GM18909 (cell line): ENCODE measurements at regions not wholly inside any gene's neighbourhood (a gene's known extent, or its start where the extent isn't known, plus 50 kb on each side); places are given as distances from the start of the nearest gene placed in this dataset.
"Not testable (repeated sequence)": the region's sequence is repeated elsewhere in the genome, so short reads cannot be mapped to it uniquely, and the experiment has no call there.

Experiments
- ATAC-seq: cut with Tn5 transposase; IDR thresholded peaks from one replicate; pipeline ENCODE4 v1.9.1; 2021; ENCODE audit warnings: mild to moderate bottlenecking; ENCODE audit not compliant: unreplicated experiment, poor library complexity

- ATAC-seq, result not testable (repeated sequence)
Measured at GRCh38 chr4:114334363-114334762, 264.2 kb upstream of the UGT8 start.

GRCh38 chr4:114334884-114335330 lies 263.7 kb upstream of the UGT8 start:
- ATAC-seq, result no peak

GRCh38 chr4:114335339-114335738 lies 263.3 kb upstream of the UGT8 start:
- no peak for ATAC-seq

- no peak for ATAC-seq
Measured at GRCh38 chr4:114343015-114343414, 255.6 kb upstream of the UGT8 start.

- ATAC-seq, result no peak
Measured at GRCh38 chr4:114349543-114350175, 248.9 kb upstream of the UGT8 start.

GRCh38 chr4:114358901-114359300 lies 239.7 kb upstream of the UGT8 start:
- ATAC-seq, result no peak

- ATAC-seq, result no peak
Measured at GRCh38 chr4:114361249-114361648, 237.4 kb upstream of the UGT8 start.

GRCh38 chr4:114364857-114365256 lies 233.8 kb upstream of the UGT8 start:
- no peak for ATAC-seq

- ATAC-seq, result no peak
Measured at GRCh38 chr4:114365591-114365990, 233.0 kb upstream of the UGT8 start.

- ATAC-seq, result no peak
Measured at GRCh38 chr4:114366368-114366767, 232.2 kb upstream of the UGT8 start.

- ATAC-seq, result no peak
Measured at GRCh38 chr4:114368751-114369150, 229.9 kb upstream of the UGT8 start.

- ATAC-seq, result no peak
Measured at GRCh38 chr4:114373508-114373907, 225.1 kb upstream of the UGT8 start.

GRCh38 chr4:114378305-114378903 lies 220.2 kb upstream of the UGT8 start:
- ATAC-seq, result no peak

- no peak for ATAC-seq
Measured at GRCh38 chr4:114383067-114383466, 215.5 kb upstream of the UGT8 start.

GRCh38 chr4:114383721-114384120 lies 214.9 kb upstream of the UGT8 start:
- ATAC-seq, result no peak

- ATAC-seq, result no peak
Measured at GRCh38 chr4:114384629-114385028, 214.0 kb upstream of the UGT8 start.

- no peak for ATAC-seq
Measured at GRCh38 chr4:114385195-114385985, 213.2 kb upstream of the UGT8 start.

- peak; percentile 54 for ATAC-seq
Measured at GRCh38 chr4:114386637-114387233, 211.9 kb upstream of the UGT8 start.

GRCh38 chr4:114389070-114389685 lies 209.4 kb upstream of the UGT8 start:
- ATAC-seq, result no peak

GRCh38 chr4:114393295-114394038 lies 205.1 kb upstream of the UGT8 start:
- ATAC-seq, result no peak
